ENCODE measurements at regions not wholly inside any gene's neighbourhood (a gene's known extent, or its start where the extent isn't known, plus 50 kb on each side); places are given as distances from the start of the nearest gene placed in this dataset.

- ChIA-PET POLR2A (no interaction called here), RAD21 (ENCODE audit: unreplicated experiment) (no interaction called here), CTCF (no interaction called here), SMC1A (ENCODE audit: uncharacterized antibody, unreplicated experiment) (no interaction called here)
- ATAC-seq: no peak
- 43% methylated on average over 2 of the region's 2 CpGs for WGBS (ENCODE audit: insufficient coverage, insufficient replicate concordance, low lambda C conversion rate, missing lambda C conversion rate)
- DNase-seq (ENCODE audit: low read depth, low spot score): no peak
- Histone ChIP-seq H3K36me3 (ENCODE audit: control insufficient read depth in 2 of 2, insufficient read depth in 2 of 2, low read length in 1 of 2) (no peaks in the 10 kb centered on the region), H3K4me3 (no peak overlapping the region), H3K9ac (ENCODE audit: control insufficient read depth, insufficient read depth, low read length) (no peak overlapping the region), H3K27me3 (replicated peaks in 1 of 2; ENCODE audit: control insufficient read depth in 2 of 2, insufficient read depth in 2 of 2, low read length in 1 of 2) (no peaks in the 10 kb centered on the region), H4K20me1 (ENCODE audit: control insufficient read depth, insufficient read depth) (no peaks in the 10 kb centered on the region), H3K4me1 (ENCODE audit: control insufficient read depth, insufficient read depth, low read length) (no peaks in the 10 kb centered on the region), H3K4me2 (ENCODE audit: control insufficient read depth, insufficient read depth) (no peak overlapping the region), H3K79me2 (ENCODE audit: control insufficient read depth, insufficient read depth, low read length) (no peaks in the 10 kb centered on the region), H2AFZ (ENCODE audit: control insufficient read depth, low read depth, low read length) (no peak overlapping the region), H3K27ac (ENCODE audit: control insufficient read depth, insufficient read depth) (no peak overlapping the region), H3K9me3 (replicated peaks; ENCODE audit: control insufficient read depth, insufficient read depth, low read length) (no peaks in the 10 kb centered on the region)
- no peak for TF ChIP-seq STAT3 (IDR thresholded peaks at IDR 0.05; ENCODE audit: low read depth, low read length)
- TF ChIP-seq IRF3 (IDR thresholded peaks at IDR 0.05): no peak
- no peak for TF ChIP-seq MXI1 (IDR thresholded peaks at IDR 0.05; ENCODE audit: low read depth, low read length)
- no peak for TF ChIP-seq ATF2 (IDR thresholded peaks at IDR 0.05; ENCODE audit: low read length)
- TF ChIP-seq PAX5 (IDR thresholded peaks at IDR 0.05; ENCODE audit: borderline replicate concordance, low read depth, low read length): no peak
- TF ChIP-seq REST (IDR thresholded peaks at IDR 0.05; ENCODE audit: low read depth, low read length): no peak
- TF ChIP-seq TCF3 (IDR thresholded peaks at IDR 0.05; ENCODE audit: borderline replicate concordance, insufficient read depth, low read depth, low read length): no peak
- no peak for TF ChIP-seq BHLHE40 (IDR thresholded peaks at IDR 0.05; ENCODE audit: borderline replicate concordance in 1 of 2, low read depth in 2 of 2, low read length in 1 of 2)
- TF ChIP-seq DPF2 (IDR thresholded peaks at IDR 0.05): no peak
- TF ChIP-seq ZNF24 (IDR thresholded peaks at IDR 0.05): no peak
- BruUV-seq (replicated peaks): no TSS peak
- in situ Hi-C loops (cut with MboI): no loop called here
- intact Hi-C loops (cut with micrococcal nuclease; ENCODE audit: unreplicated experiment): no loop called here
- FAIRE-seq: no peak
These were observed 261.5 kb upstream of the CCNH start for GRCh38 chr5:87674235-87674634.

Data from GM12878 (cell line).